ENCODE measurements at regions not wholly inside any gene's neighbourhood (a gene's known extent, or its start where the extent isn't known, plus 50 kb on each side); places are given as distances from the start of the nearest gene placed in this dataset.

DNA sequence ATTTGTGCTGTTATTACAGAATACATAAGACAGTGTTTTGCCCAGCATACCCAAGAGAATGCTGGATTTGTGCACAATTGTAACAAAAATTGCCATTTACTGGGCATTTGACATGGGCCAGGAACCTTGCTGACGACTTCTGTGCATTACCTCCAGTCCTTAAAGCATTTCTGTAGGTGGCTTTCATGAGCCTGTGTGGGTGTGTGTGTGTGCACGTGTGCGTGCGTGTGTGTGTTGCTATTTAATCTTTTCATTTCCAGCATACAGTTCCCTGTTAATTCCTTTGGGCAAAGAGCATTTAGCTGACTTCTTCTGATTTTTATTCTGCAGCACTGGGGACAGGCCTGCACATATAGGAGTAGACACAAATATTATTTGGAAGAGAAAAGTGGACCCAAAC is 134.4 kb downstream of the CYLD start:
- no peak overlapping the region for H3K4me3 ChIP-seq (ENCODE audit: low read depth, low read length)
- no peak for DNase-seq (ENCODE audit: low read depth)
- TF ChIP-seq, protein P1, sequence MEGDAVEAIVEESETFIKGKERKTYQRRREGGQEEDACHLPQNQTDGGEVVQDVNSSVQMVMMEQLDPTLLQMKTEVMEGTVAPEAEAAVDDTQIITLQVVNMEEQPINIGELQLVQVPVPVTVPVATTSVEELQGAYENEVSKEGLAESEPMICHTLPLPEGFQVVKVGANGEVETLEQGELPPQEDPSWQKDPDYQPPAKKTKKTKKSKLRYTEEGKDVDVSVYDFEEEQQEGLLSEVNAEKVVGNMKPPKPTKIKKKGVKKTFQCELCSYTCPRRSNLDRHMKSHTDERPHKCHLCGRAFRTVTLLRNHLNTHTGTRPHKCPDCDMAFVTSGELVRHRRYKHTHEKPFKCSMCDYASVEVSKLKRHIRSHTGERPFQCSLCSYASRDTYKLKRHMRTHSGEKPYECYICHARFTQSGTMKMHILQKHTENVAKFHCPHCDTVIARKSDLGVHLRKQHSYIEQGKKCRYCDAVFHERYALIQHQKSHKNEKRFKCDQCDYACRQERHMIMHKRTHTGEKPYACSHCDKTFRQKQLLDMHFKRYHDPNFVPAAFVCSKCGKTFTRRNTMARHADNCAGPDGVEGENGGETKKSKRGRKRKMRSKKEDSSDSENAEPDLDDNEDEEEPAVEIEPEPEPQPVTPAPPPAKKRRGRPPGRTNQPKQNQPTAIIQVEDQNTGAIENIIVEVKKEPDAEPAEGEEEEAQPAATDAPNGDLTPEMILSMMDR (IDR thresholded peaks at IDR 0.05; ENCODE audit: low read depth, low read length, missing control alignments) = no peak

DNA sequence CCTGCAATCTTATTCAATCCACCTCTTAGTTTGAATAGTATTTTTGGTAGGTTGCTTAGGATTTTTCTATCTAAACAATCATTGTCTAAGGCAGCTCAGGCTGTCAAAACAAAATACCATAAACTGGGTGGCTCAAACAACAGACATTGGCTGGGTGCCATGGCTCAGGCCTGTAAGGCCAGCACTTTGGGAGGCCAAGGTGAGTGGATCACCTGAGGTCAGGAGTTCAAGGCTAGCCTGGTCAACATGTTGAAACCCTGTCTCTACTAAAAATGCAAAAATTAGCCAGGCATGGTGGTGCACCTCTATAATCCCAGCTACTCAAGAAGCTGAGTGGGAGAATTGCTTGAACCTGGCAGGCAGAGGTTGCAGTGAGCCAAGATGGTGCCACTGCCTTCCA is 126.7 kb downstream of the CYLD start:
- TF ChIP-seq, protein P1 (IDR thresholded peaks at IDR 0.05; ENCODE audit: low read depth, low read length, missing control alignments) = no peak

DNA sequence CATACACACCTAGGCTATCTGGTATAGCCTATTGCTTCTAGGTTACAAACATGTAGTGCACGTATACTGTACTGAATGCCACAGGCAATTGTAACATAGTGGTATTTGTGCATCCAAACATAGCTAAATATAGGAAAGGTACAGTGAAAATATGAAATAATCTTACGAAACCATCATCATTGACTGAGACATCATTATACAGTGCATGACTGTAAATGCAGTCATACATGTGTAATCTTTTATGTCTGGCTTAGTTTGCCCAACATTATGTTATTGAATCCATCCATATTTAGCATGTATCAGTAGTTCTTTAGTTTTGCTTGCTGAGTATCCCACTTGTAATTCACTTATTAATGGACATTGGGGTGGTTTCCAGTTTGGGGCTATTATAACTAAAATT is 124.9 kb downstream of the CYLD start:
- no peak overlapping the region for H3K4me3 ChIP-seq (ENCODE audit: low read depth, low read length)
- DNase-seq (ENCODE audit: low read depth) = no peak
- TF ChIP-seq, protein P1 (IDR thresholded peaks at IDR 0.05; ENCODE audit: low read depth, low read length, missing control alignments) = no peak

More for the DNA sequence above, 126.7 kb downstream of the CYLD start:
- no peak for DNase-seq (ENCODE audit: low read depth)
- H3K4me3 ChIP-seq (ENCODE audit: low read depth, low read length) = no peak overlapping the region

DNA sequence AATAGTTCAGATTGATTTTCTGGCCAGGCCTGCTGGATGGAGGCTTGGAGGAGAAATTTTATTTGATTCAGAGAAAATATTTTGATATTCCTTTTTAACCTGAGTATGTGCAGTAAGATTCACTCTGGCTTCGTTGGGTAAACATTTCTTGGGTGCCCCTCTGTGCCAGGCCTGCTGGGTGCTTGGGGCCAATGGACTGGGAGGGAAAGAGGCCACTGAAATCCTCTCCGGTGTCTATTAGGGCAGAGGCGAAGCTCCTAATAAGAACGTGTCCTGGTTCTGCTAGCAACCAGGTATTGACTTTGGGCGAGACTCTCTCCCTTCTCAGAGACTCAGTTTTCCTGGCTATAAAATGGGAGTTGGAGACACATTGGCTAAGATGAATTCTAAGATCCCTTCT is 122.5 kb downstream of the CYLD start:
- H3K4me3 ChIP-seq (ENCODE audit: low read depth, low read length) = no peak overlapping the region
- TF ChIP-seq, protein P1 (IDR thresholded peaks at IDR 0.05; ENCODE audit: low read depth, low read length, missing control alignments) = no peak
- DNase-seq (ENCODE audit: low read depth) = no peak

DNA sequence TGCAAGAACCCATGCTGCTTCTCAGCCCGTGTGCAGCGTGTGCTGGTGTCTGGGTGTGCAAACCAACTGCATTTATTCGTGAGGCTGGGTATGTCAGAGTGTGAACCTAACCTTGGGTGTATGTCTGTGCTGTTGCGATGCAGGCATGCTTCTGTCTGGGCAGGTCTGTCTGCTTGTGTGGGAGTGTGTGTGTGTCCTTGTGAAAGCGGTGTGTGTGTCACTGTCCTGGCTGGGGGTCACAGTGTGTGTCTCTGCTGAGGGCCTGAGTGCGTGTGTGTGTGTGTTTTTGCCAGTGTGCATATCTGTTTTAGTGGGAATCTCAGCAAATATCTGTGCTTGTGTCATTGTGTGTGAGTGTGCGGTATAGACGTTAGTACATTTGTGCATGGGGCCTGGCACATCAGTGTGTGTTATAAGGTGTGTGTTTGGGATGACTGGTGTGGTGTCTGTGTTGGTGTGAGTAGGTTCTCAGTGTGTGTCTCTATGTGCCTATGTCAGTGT is 121.8 kb downstream of the CYLD start:
- no peak for DNase-seq (ENCODE audit: low read depth)
- TF ChIP-seq, protein P1 (IDR thresholded peaks at IDR 0.05; ENCODE audit: low read depth, low read length, missing control alignments) = no peak
- H3K4me3 ChIP-seq (ENCODE audit: low read depth, low read length) = no peak overlapping the region

DNA sequence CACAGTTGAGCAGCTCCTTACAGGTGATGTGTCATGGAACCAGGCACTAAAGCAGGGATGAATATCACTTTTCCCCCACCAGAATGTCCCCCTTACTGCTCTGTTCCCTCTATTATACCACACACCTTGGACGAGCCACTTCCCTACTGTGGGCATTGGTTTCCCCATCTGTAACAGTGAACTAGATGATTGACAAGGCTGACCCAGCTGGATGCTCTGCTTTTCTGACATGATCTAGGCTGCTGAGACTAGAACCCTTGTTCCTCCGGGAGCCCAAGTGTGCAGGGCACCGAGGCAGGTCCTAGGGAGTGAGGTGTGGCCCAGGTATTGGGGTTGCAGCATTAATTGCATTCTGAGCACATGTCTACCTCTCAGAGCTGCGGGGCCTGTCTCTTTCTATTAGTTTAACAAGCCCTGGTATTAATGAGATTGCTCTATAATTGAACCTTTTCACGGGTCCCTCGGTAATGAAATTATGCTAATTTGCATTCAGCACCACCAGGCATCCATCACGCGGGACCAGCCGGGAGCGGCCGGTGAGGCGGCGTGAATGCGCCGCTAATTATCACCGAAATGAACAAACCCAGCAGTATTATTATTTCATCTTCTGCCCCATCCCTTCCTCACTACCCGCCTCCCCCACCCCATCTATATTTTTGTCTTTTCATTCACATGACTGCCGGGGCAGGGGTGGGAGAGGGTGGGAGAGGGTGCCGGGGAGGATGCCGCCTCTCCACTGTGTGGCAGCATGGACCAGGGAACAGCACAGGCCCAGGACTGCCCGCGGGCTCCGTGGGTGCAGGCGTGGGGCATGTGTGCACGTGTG is 121.1 kb downstream of the CYLD start:
- no peak overlapping the region for H3K4me3 ChIP-seq (ENCODE audit: low read depth, low read length)
- TF ChIP-seq, protein P1 (IDR thresholded peaks at IDR 0.05; ENCODE audit: low read depth, low read length, missing control alignments) = no peak
- no peak for DNase-seq (ENCODE audit: low read depth)

DNA sequence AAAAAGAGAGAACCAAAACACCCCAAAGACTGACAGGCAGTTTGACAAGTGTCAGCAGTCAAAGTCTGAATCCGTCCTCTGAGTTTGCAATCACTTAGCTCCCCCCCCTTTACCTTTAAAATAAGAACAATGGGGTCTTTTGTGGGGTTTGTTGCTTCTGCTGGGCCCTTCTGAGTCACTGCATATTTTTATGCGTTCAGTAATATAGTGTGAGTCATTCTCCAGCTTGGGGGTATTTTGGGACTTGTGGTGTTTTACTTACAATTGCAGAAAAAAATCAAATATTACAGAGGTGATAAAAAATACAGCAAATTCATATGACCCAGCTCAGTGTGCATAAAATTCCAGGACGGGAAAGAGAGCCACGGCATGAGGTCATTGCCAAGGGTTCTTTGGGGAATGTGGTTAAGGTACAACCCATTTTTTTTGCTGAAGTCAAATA is 120.1 kb downstream of the CYLD start:
- DNase-seq (ENCODE audit: low read depth) = no peak
- TF ChIP-seq, protein P1 (IDR thresholded peaks at IDR 0.05; ENCODE audit: low read depth, low read length, missing control alignments) = no peak
- no peak overlapping the region for H3K4me3 ChIP-seq (ENCODE audit: low read depth, low read length)
